Jurkat, Clone E6-1 (cell line): ENCODE measurements at regions not wholly inside any gene's neighbourhood (a gene's known extent, or its start where the extent isn't known, plus 50 kb on each side); places are given as distances from the start of the nearest gene placed in this dataset.
"Not testable (repeated sequence)": the region's sequence is repeated elsewhere in the genome, so short reads cannot be mapped to it uniquely, and the experiment has no call there.

Experiments
- DNase-seq: peaks from one replicate; pipeline ENCODE4 v3.0.0-alpha.2; 2011; ENCODE audit warnings: low read depth, low spot score
- H3K4me3 ChIP-seq: 2 replicates; pipeline ENCODE4 v1.5.1; 2011; ENCODE audit warnings: mild to moderate bottlenecking, low read length, control low read depth, moderate library complexity

DNA sequence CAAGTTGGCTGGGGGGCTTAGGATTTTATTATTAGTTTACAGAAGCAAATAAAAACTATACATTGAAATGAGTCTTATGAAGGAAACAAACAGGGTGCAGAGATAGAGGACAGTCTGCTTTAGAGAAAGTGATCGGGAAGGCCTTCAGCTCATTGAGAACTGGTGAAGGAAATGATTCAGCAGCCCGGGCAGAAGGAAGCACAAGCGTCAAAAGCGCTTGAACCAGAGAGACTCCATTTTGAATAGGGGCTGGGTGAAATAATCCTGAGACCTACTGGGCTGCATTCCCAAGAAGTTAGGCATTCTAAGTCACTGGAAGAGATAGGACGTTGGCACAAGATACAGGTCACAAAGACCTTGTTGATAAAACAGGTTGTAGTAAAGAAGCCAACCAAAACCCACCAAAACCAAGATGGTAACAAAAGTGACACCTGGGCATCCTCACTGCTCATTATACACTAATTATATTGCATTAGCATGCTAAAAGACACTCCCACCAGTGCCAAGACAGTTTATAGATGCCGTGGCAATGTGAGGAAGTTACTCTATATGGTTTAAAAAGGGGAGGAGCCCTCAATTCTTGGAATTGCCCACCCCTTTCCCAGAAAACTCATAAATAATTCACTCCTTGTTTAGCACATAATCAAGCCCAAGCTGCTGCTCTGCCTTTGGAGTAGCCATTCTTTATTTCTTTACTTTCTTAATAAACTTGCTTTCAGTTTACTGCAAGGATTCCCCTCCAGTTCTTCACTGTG is 83.1 kb upstream of the MPP7 start:
- H3K4me3 ChIP-seq = no peak overlapping the region
- DNase-seq = no peak

- DNase-seq = no peak
- H3K4me3 ChIP-seq = no peak overlapping the region
Observed at GRCh38 chr10:28386503-28386868, 83.6 kb upstream of the MPP7 start.

- no peak overlapping the region for H3K4me3 ChIP-seq
- no peak for DNase-seq
Observed at GRCh38 chr10:28387140-28387539, 84.3 kb upstream of the MPP7 start.

DNA sequence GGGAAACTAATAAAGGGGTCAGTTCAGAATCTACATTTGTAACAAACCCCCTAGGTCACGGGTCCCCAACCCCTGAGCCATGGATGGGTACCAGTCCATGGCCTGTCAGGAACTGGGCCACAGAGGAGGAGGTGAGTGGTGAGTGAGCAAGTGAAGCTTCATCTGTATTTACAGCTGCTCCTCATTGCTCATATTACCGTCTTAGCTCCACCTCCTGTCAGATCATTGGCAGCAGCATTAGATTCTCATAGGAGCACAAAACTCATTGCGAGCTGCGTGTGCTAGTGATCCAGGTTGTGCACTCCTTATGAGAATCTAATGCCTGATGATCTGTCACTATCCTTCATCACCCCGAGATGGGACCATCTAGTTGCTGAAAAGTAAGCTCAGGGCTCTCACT is 88.4 kb upstream of the MPP7 start:
- H3K4me3 ChIP-seq = no peak overlapping the region
- no peak for DNase-seq

- peak; percentile 37 for DNase-seq
- no peak overlapping the region for H3K4me3 ChIP-seq
Observed at GRCh38 chr10:28393956-28394568, 91.2 kb upstream of the MPP7 start.

- no peak overlapping the region for H3K4me3 ChIP-seq
- no peak for DNase-seq
Observed at GRCh38 chr10:28396331-28396730, 93.5 kb upstream of the MPP7 start.

- DNase-seq = no peak
- H3K4me3 ChIP-seq = no peak overlapping the region
Observed at GRCh38 chr10:28397229-28397628, 94.4 kb upstream of the MPP7 start.

GRCh38 chr10:28400176-28400575 is 97.3 kb upstream of the MPP7 start:
- H3K4me3 ChIP-seq = no peak overlapping the region
- DNase-seq = no peak

DNA sequence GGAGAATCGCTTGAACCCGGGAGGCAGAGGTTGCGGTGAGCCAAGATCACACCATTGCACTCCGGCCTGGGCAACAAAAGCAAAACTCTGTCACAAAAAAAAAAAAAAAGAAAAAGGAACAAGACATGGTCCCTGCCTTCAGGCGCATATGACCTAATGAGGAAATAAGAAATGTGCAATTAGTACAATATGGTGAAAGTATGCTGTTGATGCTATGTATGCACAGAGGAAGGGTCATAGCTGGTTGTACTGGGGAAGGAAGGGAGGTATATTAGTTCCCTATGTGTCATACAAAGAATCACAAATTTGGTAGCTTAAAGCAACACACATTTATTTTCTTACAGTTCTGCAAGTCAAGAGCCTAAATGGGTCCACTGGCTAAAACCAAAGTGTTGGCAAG is 97.8 kb upstream of the MPP7 start:
- no peak overlapping the region for H3K4me3 ChIP-seq
- no peak for DNase-seq

DNA sequence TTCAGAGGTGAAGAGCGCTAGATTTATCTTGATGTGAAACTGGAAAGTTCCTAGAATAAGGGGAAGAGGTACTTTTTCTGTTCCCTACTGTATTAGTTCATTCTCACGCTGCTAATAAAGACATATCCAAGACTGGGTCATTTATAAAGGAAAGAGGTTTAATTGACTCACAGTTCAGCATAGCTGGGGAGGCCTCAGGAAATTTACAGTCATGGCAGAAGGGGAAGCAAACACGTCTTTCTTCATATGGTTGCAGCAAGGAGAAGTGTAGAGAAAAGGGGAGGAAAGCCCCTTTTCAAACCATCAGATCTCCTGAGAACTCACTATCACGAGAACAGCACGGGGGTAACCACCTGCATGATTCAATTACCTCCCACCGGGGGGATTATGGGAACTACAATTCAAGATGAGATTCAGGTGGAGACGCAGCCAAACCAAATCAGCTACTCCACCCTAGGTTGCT is 99.8 kb upstream of the MPP7 start:
- not testable (repeated sequence) for DNase-seq, H3K4me3 ChIP-seq

DNA sequence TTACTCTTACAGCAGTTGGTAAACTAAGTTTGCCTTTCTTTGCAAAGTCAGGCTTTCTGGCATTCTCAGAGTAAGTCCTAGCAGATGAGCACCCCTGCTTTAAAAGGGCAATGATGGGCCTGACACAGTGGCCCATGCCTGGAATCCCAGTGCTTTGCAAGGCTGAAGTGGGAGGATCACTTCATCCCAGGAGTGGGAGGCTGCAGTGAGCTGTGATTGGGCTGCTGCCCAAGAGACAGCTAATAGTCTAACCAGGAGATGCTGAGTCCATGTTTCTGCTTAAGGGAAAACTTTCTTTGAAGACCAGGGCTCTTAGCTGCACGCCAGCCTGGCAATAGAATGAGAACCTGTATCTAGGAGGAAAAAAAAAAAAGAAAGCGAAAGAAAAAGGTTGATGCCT is 100.2 kb upstream of the MPP7 start:
- no peak for DNase-seq

DNA sequence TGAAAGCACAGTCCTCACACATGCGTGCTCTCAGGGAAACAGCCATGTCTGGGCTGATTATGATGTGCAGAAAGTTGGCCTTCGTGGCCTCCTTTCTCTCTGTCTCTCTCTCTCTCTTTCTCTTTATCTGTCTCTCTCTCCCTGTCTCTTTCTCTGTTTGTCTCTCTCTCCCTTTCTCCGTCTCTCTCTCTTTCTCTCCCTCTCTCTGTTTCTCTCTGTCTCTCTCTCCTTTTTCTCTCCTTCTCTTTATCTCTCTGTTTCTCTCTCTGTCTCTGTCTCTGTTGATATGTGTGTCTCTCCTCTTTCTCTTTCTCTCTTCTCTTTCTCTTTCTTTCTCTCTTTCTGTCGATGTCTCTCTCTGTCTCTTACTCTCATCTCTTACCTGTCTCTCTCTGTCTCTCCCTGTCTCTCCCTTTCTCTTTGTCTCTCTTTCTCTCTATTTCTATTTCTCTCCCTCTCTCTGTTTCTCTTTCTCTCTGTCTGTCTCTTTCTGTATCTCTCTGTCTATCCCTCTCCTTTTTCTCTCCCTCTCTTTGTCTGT is 105.4 kb upstream of the MPP7 start:
- DNase-seq = no peak
- no peak overlapping the region for H3K4me3 ChIP-seq

More for the DNA sequence above, 100.2 kb upstream of the MPP7 start:
- H3K4me3 ChIP-seq = no peak overlapping the region

- DNase-seq = no peak
Observed at GRCh38 chr10:28410420-28411135, 107.7 kb upstream of the MPP7 start.

DNA sequence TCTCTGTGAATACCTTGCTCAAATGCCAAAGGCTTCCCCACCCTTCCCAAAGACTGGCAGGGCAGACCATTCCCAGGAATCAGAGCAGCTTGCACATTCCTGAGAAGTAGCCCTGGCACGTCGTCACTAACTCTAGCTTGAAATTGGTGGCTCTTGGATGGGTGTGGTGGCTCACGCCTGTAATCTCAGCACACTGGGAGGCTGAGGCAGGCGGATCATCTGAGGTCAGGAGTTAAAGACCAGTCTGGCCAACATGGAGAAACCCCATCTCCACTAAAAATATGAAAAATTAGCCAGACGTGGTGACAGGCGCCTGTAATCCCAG is 108.2 kb upstream of the MPP7 start:
- no peak overlapping the region for H3K4me3 ChIP-seq
- DNase-seq = no peak

More at GRCh38 chr10:28410420-28411135, 107.7 kb upstream of the MPP7 start:
- H3K4me3 ChIP-seq = no peak overlapping the region

GRCh38 chr10:28411648-28412047 is 108.8 kb upstream of the MPP7 start:
- no peak for DNase-seq
- no peak overlapping the region for H3K4me3 ChIP-seq

DNA sequence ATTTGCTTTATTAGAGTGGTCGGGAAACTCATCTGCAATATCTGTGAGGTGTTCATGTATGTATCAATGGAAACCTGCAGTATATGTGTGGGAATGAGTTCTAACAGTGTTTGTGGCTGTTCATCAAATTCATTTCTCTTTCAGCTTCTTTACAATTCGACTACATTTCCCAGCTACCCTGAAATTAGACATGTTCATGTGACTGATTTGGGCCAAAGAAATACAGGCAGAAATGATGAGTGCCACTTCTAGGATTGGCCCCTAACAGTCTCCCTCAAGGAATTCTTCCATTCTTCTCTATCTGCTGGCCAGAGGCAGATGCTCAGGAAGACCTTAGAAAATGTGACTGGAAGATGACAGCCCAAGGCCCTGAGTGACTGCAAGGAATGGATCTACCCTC is 114.8 kb upstream of the WAC start:
- no peak overlapping the region for H3K4me3 ChIP-seq
- no peak for DNase-seq

GRCh38 chr10:28425422-28425821 is 107.5 kb upstream of the WAC start:
- H3K4me3 ChIP-seq = no peak overlapping the region
- no peak for DNase-seq

DNA sequence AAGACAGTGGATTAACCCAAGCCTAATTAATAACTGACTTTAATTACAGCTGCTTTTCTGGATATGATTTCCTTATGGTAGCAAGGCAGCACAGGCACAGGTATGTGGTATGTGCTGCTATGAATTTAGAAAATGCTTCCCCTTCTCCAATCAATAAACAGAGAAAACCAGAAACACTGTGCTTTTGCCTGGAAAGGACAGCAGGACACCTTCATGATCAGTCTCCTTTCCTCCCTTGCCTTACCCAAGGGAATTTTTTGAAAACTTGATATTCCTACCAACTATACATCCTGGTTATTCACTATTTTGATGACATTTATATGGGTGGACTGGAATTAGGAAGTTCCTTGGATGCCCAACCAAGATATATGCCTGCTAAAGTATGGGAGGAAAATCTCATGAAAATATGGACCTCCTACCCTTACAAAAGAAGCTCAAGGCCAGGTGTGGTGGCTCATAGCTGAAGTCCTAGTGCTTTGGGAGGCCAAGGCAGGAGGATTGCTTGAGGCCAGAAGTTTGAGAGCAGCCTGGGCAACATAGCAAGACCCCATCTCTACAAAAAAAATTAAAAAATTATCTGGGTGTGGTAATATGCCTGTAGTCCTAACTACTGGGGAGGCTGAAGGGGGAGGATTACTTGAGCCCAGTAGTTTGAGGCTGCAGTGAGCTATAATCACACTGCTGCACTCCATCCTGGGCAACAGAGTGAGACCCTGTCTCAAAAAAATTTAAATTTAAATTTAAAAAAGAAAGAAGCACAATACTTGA is 106.3 kb upstream of the WAC start:
- DNase-seq = no peak
- H3K4me3 ChIP-seq = no peak overlapping the region

- H3K4me3 ChIP-seq = no peak overlapping the region
- no peak for DNase-seq
Observed at GRCh38 chr10:28427376-28427775, 105.5 kb upstream of the WAC start.

- no peak for DNase-seq
- H3K4me3 ChIP-seq = no peak overlapping the region
Observed at GRCh38 chr10:28429045-28429444, 103.9 kb upstream of the WAC start.
